ENCODE measurements at regions not wholly inside any gene's neighbourhood (a gene's known extent, or its start where the extent isn't known, plus 50 kb on each side); places are given as distances from the start of the nearest gene placed in this dataset.

DNA sequence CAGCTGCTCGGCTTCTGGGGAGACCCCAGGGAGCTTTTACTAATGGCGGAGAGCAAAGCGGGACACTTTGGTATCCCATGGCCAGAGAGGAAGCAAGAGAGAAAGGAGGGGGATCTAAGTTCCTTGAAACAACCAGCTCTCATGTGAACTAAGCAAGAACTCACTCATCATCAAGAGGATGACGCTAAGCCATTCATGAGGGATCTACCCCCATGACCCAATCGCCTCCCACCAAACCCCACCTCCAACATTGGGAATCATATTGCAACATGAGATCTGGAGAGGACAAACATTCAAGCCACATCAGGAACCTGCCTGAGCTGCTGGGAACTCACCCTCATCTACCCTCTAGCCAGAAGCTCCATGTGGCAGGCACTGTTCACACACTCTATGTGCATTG is 372.1 kb upstream of the RUNX1 start:
- 93% methylated on average over 5 of the region's 5 CpGs for WGBS
- no peak overlapping the region for H3K4me3 ChIP-seq (ENCODE audit: low read length)
- no peak for DNase-seq
- no peak overlapping the region for H3K27ac ChIP-seq (ENCODE audit: low read length)
- H3K4me1 ChIP-seq (ENCODE audit: control insufficient read depth, insufficient read depth, low read length): no peaks in the 10 kb centered on the region
- ATAC-seq: no peak
- intact Hi-C loops (cut with DNase I): no loop called here
- peaks cover 2% of the 10 kb centered on the region for H3K27me3 ChIP-seq (ENCODE audit: control insufficient read depth, insufficient read depth)
- H3K9me3 ChIP-seq (ENCODE audit: control insufficient read depth, low read length): no peaks in the 10 kb centered on the region

GRCh38 chr21:35420656-35421055 is 371.6 kb upstream of the RUNX1 start:
- no peak for DNase-seq
- no peak for ATAC-seq
- H3K9me3 ChIP-seq (ENCODE audit: control insufficient read depth, low read length): no peaks in the 10 kb centered on the region
- H3K4me1 ChIP-seq (ENCODE audit: control insufficient read depth, insufficient read depth, low read length): no peaks in the 10 kb centered on the region
- H3K27ac ChIP-seq (ENCODE audit: low read length): no peak overlapping the region
- no peak overlapping the region for H3K4me3 ChIP-seq (ENCODE audit: low read length)
- peaks cover 2% of the 10 kb centered on the region for H3K27me3 ChIP-seq (ENCODE audit: control insufficient read depth, insufficient read depth)
- intact Hi-C loops (cut with DNase I): no loop called here
- WGBS: 76% methylated on average over 2 of the region's 2 CpGs

DNA sequence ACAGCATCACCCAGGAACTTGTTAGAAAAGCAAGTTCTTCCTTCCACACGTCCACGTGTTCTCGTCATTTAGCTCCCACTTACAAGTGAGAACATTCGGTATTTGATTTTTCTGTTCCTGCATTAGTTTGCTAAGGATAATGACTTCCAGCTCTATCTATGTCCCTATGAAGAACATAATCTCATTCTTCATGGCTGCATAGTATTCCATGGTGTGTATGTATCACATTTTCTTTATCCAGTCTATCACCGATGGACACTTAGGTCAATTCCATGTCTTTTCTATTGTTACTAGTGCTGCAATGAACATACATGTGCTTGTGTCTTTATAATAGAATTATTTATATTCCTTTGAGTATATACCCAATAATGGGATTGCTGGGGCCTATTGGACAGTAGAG is 368.7 kb upstream of the RUNX1 start:
- Histone ChIP-seq H3K4me3 (ENCODE audit: low read length) (no peak overlapping the region), H3K4me1 (ENCODE audit: control insufficient read depth, insufficient read depth, low read length) (no peaks in the 10 kb centered on the region), H3K27me3 (ENCODE audit: control insufficient read depth, insufficient read depth) (peaks cover 5% of the 10 kb centered on the region), H3K27ac (ENCODE audit: low read length) (no peak overlapping the region), H3K9me3 (ENCODE audit: control insufficient read depth, low read length) (no peaks in the 10 kb centered on the region)
- DNase-seq: no peak
- WGBS: 95% methylated on average over 5 of the region's 5 CpGs
- ATAC-seq: no peak
- intact Hi-C loops (cut with DNase I): no loop called here

DNA sequence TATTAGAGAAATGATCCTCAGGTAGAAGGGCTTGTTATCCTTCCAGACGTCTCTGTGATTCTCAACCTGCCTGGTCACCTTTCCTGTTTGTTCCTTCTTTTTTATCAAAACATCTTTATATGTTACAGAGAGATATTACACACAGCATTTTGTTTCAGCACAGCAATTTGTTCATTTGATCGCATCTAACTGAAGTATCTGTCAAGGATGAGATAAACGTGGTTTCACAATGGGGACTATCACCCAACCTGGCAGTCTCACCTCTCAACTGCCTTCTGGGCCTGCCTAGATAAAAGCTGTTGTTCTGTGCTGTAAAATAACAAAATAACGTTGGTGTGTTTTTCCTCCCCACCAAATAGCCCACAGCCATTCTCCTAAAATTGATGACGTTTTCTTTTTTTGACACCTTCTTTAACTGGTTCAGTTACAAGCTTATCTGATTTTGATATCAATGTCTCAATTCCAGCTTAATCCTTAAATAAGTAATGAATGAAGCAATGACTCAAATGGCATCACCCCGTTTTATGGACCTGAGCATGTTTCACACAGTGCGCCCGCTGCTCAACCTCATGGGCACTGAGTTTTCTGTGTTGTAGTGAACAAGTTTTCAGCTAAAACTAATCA is 367.9 kb upstream of the RUNX1 start:
- peaks cover 5% of the 10 kb centered on the region for H3K27me3 ChIP-seq (ENCODE audit: control insufficient read depth, insufficient read depth)
- 74% methylated on average over 8 of the region's 8 CpGs for WGBS
- intact Hi-C loops (cut with DNase I): no loop called here
- H3K9me3 ChIP-seq (ENCODE audit: control insufficient read depth, low read length): no peaks in the 10 kb centered on the region
- H3K27ac ChIP-seq (ENCODE audit: low read length): no peak overlapping the region
- no peak for ATAC-seq
- no peak for DNase-seq
- no peaks in the 10 kb centered on the region for H3K4me1 ChIP-seq (ENCODE audit: control insufficient read depth, insufficient read depth, low read length)
- no peak overlapping the region for H3K4me3 ChIP-seq (ENCODE audit: low read length)

DNA sequence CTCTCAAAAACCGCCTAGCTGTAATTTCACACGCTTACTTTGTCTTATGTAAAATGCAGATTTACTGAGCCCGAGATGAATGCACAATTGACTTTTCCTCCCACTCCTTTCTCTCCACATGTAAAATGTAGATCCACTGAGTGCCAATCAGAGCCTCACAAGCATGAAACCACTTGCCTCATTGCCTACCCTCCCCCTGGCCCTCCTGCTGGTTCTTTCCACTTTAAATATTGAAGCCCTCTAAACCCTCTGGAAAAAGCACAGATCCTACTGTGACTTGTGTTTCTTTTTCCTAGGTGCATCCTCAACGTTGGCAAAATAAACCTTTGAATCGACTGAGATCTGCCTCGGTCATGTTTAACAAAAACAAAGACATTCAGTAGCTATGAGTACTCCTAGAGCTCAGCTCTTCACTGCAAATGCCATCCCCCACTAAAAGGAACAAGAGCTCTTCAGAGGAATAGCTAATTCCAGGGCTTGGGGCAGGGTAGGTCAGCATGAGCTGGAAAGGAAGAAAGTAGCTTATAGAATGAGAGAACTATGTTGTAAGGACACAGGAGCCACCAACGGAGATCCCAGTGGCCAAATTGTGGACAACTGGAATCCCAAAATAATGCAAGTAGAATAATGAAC is 365.5 kb upstream of the RUNX1 start:
- Histone ChIP-seq H3K4me3 (ENCODE audit: low read length) (no peak overlapping the region), H3K27ac (ENCODE audit: low read length) (no peak overlapping the region), H3K4me1 (ENCODE audit: control insufficient read depth, insufficient read depth, low read length) (no peaks in the 10 kb centered on the region), H3K9me3 (ENCODE audit: control insufficient read depth, low read length) (no peaks in the 10 kb centered on the region), H3K27me3 (ENCODE audit: control insufficient read depth, insufficient read depth) (peaks cover 5% of the 10 kb centered on the region)
- ATAC-seq: no peak
- intact Hi-C loops (cut with DNase I): no loop called here
- no peak for DNase-seq
- WGBS: 71% methylated on average over 7 of the region's 7 CpGs

- DNase-seq: no peak
- WGBS: 80% methylated on average over 3 of the region's 3 CpGs
- Histone ChIP-seq H3K4me1 (ENCODE audit: control insufficient read depth, insufficient read depth, low read length) (no peaks in the 10 kb centered on the region), H3K27ac (ENCODE audit: low read length) (no peak overlapping the region), H3K4me3 (ENCODE audit: low read length) (no peak overlapping the region), H3K9me3 (ENCODE audit: control insufficient read depth, low read length) (no peaks in the 10 kb centered on the region), H3K27me3 (ENCODE audit: control insufficient read depth, insufficient read depth) (peaks cover 5% of the 10 kb centered on the region)
- intact Hi-C loops (cut with DNase I): no loop called here
- no peak for ATAC-seq
These were observed 365.0 kb upstream of the RUNX1 start for GRCh38 chr21:35414056-35414455.

GRCh38 chr21:35412231-35412630 is 363.1 kb upstream of the RUNX1 start:
- peaks cover 5% of the 10 kb centered on the region for H3K27me3 ChIP-seq (ENCODE audit: control insufficient read depth, insufficient read depth)
- intact Hi-C loops (cut with DNase I): no loop called here

GRCh38 chr21:35411434-35411833 is 362.3 kb upstream of the RUNX1 start:
- no peak for ATAC-seq
- Histone ChIP-seq H3K27me3 (ENCODE audit: control insufficient read depth, insufficient read depth) (peaks cover 3% of the 10 kb centered on the region), H3K9me3 (ENCODE audit: control insufficient read depth, low read length) (no peaks in the 10 kb centered on the region), H3K4me3 (ENCODE audit: low read length) (no peak overlapping the region), H3K27ac (ENCODE audit: low read length) (no peak overlapping the region), H3K4me1 (ENCODE audit: control insufficient read depth, insufficient read depth, low read length) (no peaks in the 10 kb centered on the region)
- intact Hi-C loops (cut with DNase I): no loop called here
- no peak for DNase-seq
- 93% methylated on average over 11 of the region's 11 CpGs for WGBS

More at GRCh38 chr21:35412231-35412630, 363.1 kb upstream of the RUNX1 start:
- DNase-seq (no peak), ATAC-seq (no peak)
- H3K27ac ChIP-seq (ENCODE audit: low read length): no peak overlapping the region
- 93% methylated on average over 3 of the region's 3 CpGs for WGBS
- H3K9me3 ChIP-seq (ENCODE audit: control insufficient read depth, low read length): no peaks in the 10 kb centered on the region
- H3K4me1 ChIP-seq (ENCODE audit: control insufficient read depth, insufficient read depth, low read length): no peaks in the 10 kb centered on the region
- H3K4me3 ChIP-seq (ENCODE audit: low read length): no peak overlapping the region

- H3K4me3 ChIP-seq (ENCODE audit: low read length): no peak overlapping the region
- H3K9me3 ChIP-seq (ENCODE audit: control insufficient read depth, low read length): no peaks in the 10 kb centered on the region
- H3K27me3 ChIP-seq (ENCODE audit: control insufficient read depth, insufficient read depth): peaks cover 3% of the 10 kb centered on the region
- H3K4me1 ChIP-seq (ENCODE audit: control insufficient read depth, insufficient read depth, low read length): no peaks in the 10 kb centered on the region
- no peak for DNase-seq
- no peak overlapping the region for H3K27ac ChIP-seq (ENCODE audit: low read length)
- WGBS: 91% methylated on average over 1 of the region's 1 CpG
- intact Hi-C loops (cut with DNase I): no loop called here
- ATAC-seq: no peak
These were observed 361.6 kb upstream of the RUNX1 start for GRCh38 chr21:35410656-35411055.

DNA sequence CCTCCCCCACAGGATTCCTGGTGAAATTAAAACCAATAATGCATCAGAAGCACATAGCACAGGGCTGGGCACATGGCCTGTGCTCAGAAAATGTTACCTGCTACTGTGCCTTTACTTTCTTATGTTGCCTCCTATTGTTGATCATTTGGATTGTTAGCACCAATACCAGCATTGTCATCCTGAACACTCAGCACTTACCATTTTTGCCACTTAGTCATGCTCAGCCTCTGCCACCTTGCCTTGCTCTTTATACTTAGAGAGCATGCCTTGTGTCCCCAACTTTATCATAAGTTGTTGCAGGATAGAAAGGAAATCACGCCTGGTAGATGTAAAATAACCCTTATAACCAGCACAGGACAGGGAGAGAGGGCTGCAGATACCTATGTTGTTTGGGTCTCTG is 361.0 kb upstream of the RUNX1 start:
- no peak overlapping the region for H3K27ac ChIP-seq (ENCODE audit: low read length)
- H3K4me3 ChIP-seq (ENCODE audit: low read length): no peak overlapping the region
- ATAC-seq: no peak
- peaks cover 3% of the 10 kb centered on the region for H3K27me3 ChIP-seq (ENCODE audit: control insufficient read depth, insufficient read depth)
- WGBS: 73% methylated on average over 1 of the region's 1 CpG
- H3K9me3 ChIP-seq (ENCODE audit: control insufficient read depth, low read length): no peaks in the 10 kb centered on the region
- DNase-seq: no peak
- no peaks in the 10 kb centered on the region for H3K4me1 ChIP-seq (ENCODE audit: control insufficient read depth, insufficient read depth, low read length)
- intact Hi-C loops (cut with DNase I): no loop called here

- 28% methylated on average over 2 of the region's 2 CpGs for WGBS
- no peak for DNase-seq
- no peaks in the 10 kb centered on the region for H3K9me3 ChIP-seq (ENCODE audit: control insufficient read depth, low read length)
- H3K27ac ChIP-seq (ENCODE audit: low read length): no peak overlapping the region
- no peaks in the 10 kb centered on the region for H3K27me3 ChIP-seq (ENCODE audit: control insufficient read depth, insufficient read depth)
- intact Hi-C loops (cut with DNase I): no loop called here
- ATAC-seq: no peak
- no peak overlapping the region for H3K4me3 ChIP-seq (ENCODE audit: low read length)
- H3K4me1 ChIP-seq (ENCODE audit: control insufficient read depth, insufficient read depth, low read length): no peaks in the 10 kb centered on the region
These were observed 359.3 kb upstream of the RUNX1 start for GRCh38 chr21:35408401-35408800.

DNA sequence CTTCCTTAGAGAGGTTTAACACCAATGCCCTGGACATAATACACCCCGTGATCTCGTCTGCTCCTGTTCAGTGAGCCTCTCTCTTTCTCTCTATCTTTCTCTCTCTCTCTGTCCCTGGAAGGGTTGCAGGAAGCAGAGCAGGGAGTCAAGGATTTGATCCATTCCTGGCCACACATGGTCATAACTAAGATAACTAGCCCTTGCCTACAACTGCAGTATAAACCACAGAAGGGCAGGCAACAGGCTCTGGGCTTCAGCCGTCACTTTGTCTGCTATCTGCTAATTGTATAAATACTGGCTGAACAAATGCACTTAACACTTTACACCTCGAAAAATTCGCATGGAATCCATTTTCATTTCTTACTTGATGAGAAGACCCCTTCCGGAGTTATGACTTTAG is 357.5 kb upstream of the RUNX1 start:
- intact Hi-C loops (cut with DNase I): no loop called here
- 63% methylated on average over 6 of the region's 6 CpGs for WGBS
- DNase-seq: no peak
- no peaks in the 10 kb centered on the region for H3K4me1 ChIP-seq (ENCODE audit: control insufficient read depth, insufficient read depth, low read length)
- H3K27ac ChIP-seq (ENCODE audit: low read length): no peak overlapping the region
- no peak for ATAC-seq
- H3K27me3 ChIP-seq (ENCODE audit: control insufficient read depth, insufficient read depth): no peaks in the 10 kb centered on the region
- no peaks in the 10 kb centered on the region for H3K9me3 ChIP-seq (ENCODE audit: control insufficient read depth, low read length)
- no peak overlapping the region for H3K4me3 ChIP-seq (ENCODE audit: low read length)
